Peyer's patch (tissue), 4 donors: ENCODE measurements at regions not wholly inside any gene's neighbourhood (a gene's known extent, or its start where the extent isn't known, plus 50 kb on each side); places are given as distances from the start of the nearest gene placed in this dataset.

Experiments
- CTCF ChIP-seq, 6 experiments: fragments of 450-650 bp in 4 of 6; fragments of 200-600 bp in 2 of 6; sonication (generic) in 1 of 6; IDR thresholded peaks; one replicate each; pipeline ENCODE4 v1.5.1; 2017 to 2019; ENCODE audit warnings: antibody characterized with exemption in 6 of 6, mild to moderate bottlenecking in 3 of 6, moderate library complexity in 1 of 6
- POLR2A ChIP-seq, 2 donors: fragments of 450-650 bp; IDR thresholded peaks; one replicate each; pipeline ENCODE4 v1.5.1; 2017; ENCODE audit warnings: antibody characterized with exemption in 2 of 2, mild to moderate bottlenecking in 2 of 2, moderate library complexity in 2 of 2

- TF ChIP-seq CTCF (IDR thresholded peaks at IDR 0.05): no peak
- no peak for TF ChIP-seq POLR2A (IDR thresholded peaks at IDR 0.05)
Observed at GRCh38 chr2:74046441-74046840, 61.7 kb downstream of the TET3 start.
